ENCODE measurements at regions not wholly inside any gene's neighbourhood (a gene's known extent, or its start where the extent isn't known, plus 50 kb on each side); places are given as distances from the start of the nearest gene placed in this dataset.

DNA sequence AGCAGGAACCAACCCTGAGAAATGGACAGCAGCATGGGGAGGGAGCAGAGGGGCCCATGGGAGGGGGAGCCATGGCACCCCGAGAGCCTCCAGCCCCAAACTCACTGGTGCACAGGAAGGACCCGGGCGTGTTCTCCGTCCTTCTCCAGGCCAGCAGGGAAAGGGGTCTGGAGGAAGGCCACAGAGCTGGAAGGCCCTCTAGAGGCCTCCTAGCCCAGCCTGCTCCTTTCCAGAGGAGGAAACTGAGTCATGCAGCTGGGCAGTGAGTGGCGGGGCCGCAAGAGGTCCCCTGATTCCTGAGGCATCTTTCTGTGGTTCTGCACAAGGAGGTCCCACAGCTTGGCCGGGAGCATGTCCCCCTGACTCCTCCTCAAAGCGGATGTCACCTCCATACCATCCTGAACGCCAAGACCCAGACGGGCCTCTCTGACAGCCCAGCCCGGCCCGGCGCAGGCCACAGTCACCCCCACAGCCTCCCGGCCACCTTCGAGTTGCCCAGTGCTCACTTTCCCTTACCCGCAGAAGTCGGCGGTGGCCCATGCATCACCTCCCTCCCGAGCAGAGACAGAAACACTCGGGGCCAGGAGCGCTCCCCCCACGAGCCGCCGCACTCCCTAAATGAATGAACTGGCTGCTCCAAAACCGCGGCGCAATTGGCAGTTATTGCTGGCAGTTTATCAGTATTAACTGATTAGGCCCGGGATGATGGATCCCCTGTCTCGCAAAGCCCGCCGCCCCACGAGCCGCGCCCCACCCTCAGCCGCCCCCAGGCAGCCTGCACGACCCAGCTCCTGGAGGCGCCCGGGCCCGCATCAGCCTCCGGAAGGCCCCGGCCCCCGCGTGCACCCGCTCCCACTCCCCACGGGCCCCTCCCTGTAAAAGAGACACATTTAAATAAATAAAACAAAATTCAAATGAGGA lies 272.5 kb downstream of the BUD13 start:
- peak in 1 of 2 donors; percentile 54 for DNase-seq
- intact Hi-C loops (cut with DNase I; ENCODE audit: low total_unique reads), result no loop called here
- Histone ChIP-seq H3K27ac (no peak overlapping the region), H3K36me3 (no peaks in the 10 kb centered on the region), H3K4me3 (no peak overlapping the region), H3K27me3 (peaks cover 0 to 43% of the 10 kb centered on the region in 2 donors), H3K9me3 (no peaks in the 10 kb centered on the region), H3K4me1 (peaks cover 0 to 8% (median 0%) of the 10 kb centered on the region in 4 donors)
- no peak for TF ChIP-seq CTCF (IDR thresholded peaks at IDR 0.05)

DNA sequence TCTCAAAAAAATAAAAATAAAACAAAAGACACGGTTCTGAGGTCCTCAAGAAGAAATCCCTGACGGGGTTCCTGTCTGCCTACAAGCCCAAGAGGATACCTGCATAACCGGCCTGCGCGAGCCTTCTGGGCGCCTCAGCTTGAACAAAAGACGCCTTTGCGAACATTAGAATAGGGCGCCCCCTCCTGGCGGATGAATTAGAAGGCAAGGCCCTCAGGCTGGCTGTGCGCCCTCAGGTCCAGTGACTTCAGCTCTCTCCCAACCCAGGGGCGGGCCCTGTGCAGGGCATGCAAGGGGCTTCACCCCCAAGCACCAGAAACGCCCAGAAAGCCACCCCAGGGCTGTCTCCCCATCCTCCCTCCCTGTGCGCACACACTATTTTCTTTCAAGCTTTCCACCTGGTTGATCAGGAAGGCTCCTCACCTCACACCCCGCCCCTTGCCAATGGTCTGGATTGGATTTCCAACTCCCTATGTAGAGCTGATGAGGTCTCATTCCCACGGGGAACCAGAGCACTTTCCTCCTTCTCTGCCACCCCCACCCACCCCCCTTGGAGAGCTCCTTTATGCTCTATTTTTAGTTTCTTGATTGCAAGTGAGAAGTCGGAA lies 273.3 kb downstream of the BUD13 start:
- DNase-seq, result peak; percentile 32 to 64
- peak in 1 of 2 experiments; percentile 15 for TF ChIP-seq CTCF (IDR thresholded peaks at IDR 0.05)
- H3K4me1 ChIP-seq, result peaks cover 0 to 8% (median 0%) of the 10 kb centered on the region in 4 donors
- intact Hi-C loops (cut with DNase I; ENCODE audit: low total_unique reads), result no loop called here
- no peak overlapping the region for H3K27ac ChIP-seq
- H3K27me3 ChIP-seq, result peaks cover 0 to 43% of the 10 kb centered on the region in 2 donors
- no peaks in the 10 kb centered on the region for H3K9me3 ChIP-seq
- H3K36me3 ChIP-seq, result no peaks in the 10 kb centered on the region
- no peak overlapping the region for H3K4me3 ChIP-seq

DNA sequence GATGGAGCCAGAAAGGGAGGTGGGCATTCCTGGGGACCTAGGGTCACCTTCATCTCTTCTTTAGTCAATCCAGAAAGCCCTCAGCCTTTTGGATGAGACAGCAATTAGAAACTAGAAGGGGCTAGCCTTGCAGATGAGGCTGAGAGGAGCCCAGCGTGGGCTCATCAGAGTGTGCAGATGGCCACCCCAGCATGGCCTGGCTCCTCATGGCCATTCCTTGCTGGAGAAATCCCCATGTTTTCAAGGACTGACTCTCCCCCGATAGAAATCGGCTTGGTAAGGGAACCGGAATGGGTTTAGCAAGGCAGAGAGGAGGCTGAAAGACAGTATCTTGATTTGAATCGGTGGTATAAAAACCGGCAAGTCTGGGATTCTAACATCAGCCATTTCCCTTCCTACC lies 274.6 kb downstream of the BUD13 start:
- Histone ChIP-seq H3K4me3 (no peak overlapping the region), H3K4me1 (peaks cover 0 to 8% (median 0%) of the 10 kb centered on the region in 4 donors), H3K9me3 (no peaks in the 10 kb centered on the region), H3K27ac (no peak overlapping the region), H3K27me3 (peaks cover 0 to 43% of the 10 kb centered on the region in 2 donors), H3K36me3 (no peaks in the 10 kb centered on the region)
- peak in 1 of 2 donors; percentile 10 for DNase-seq
- TF ChIP-seq CTCF (IDR thresholded peaks at IDR 0.05), result no peak
- intact Hi-C loops (cut with DNase I; ENCODE audit: low total_unique reads), result no loop called here

- intact Hi-C loops (cut with DNase I; ENCODE audit: low total_unique reads), result no loop called here
- Histone ChIP-seq H3K4me1 (no peaks in the 10 kb centered on the region), H3K9me3 (no peaks in the 10 kb centered on the region), H3K4me3 (no peak overlapping the region), H3K36me3 (no peaks in the 10 kb centered on the region), H3K27me3 (peaks cover 0 to 4% of the 10 kb centered on the region in 2 donors), H3K27ac (no peak overlapping the region)
- DNase-seq, result no peak
- TF ChIP-seq CTCF (IDR thresholded peaks at IDR 0.05), result no peak
Measured at GRCh38 chr11:116492600-116492999, 280.2 kb downstream of the BUD13 start.

DNA sequence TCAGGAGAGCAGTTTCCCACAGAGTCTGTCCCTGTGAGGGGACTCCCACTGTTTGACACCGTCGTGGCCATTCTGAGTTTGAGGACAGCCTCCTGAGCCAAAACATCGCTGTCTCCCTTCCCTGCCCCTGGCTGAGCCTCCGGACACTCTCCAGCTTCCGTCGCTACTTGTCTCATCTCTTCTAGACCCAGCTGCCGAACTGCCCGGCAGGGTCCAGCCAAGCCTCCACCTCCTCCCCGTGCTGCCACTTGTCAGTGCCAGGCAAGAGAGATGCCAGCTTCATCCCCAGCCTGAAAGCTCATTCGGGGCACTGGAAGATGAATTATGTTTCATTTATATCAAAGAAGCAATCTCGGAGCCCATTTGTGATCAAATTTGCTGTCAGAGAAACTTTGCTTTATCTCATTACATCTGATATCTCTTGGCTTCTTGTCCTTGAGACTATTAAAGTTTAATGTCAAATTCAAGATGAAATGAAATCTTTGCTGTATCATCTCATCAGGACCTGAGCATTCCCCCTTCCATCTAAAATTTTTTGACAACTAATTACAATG lies 283.9 kb downstream of the BUD13 start:
- Histone ChIP-seq H3K27ac (no peak overlapping the region), H3K9me3 (no peaks in the 10 kb centered on the region), H3K4me3 (no peak overlapping the region), H3K4me1 (no peaks in the 10 kb centered on the region), H3K36me3 (no peaks in the 10 kb centered on the region), H3K27me3 (peaks cover 0 to 14% of the 10 kb centered on the region in 2 donors)
- intact Hi-C loops (cut with DNase I; ENCODE audit: low total_unique reads), result no loop called here
- TF ChIP-seq CTCF (IDR thresholded peaks at IDR 0.05), result no peak
- DNase-seq, result no peak
